Activated CD4-positive, alpha-beta T cell treated with anti-CD3 and anti-CD28 coated beads, Interleukin-2, amount 10 ng/mL, durations not matched to agents 24 days and 14 days (primary cell): ENCODE measurements at regions not wholly inside any gene's neighbourhood (a gene's known extent, or its start where the extent isn't known, plus 50 kb on each side); places are given as distances from the start of the nearest gene placed in this dataset.
A peak's percentile ranks its signal among the peaks of the same experiment; 100 is the strongest.

ENCODE experiments used
- DNase-seq: peaks from one replicate; pipeline ENCODE4 v3.0.0; 2022
- H3K27ac Mint-ChIP-seq: one replicate; pipeline ENCODE4 v1.8.0; 2022; ENCODE audit warnings: mild to moderate bottlenecking, mixed read lengths
- H3K27me3 Mint-ChIP-seq: one replicate; pipeline ENCODE4 v1.8.0; 2022; ENCODE audit warnings: mixed read lengths
- H3K36me3 Mint-ChIP-seq: one replicate; pipeline ENCODE4 v1.8.0; 2022; ENCODE audit warnings: low read depth, mild to moderate bottlenecking, mixed read lengths
- H3K4me1 Mint-ChIP-seq: one replicate; pipeline ENCODE4 v1.8.0; 2021; ENCODE audit warnings: mixed read lengths
- H3K4me3 Mint-ChIP-seq: one replicate; pipeline ENCODE4 v1.8.0; 2022; ENCODE audit warnings: mild to moderate bottlenecking, moderate library complexity, mixed read lengths
- H3K9me3 Mint-ChIP-seq: one replicate; pipeline ENCODE4 v1.8.0; 2021; ENCODE audit warnings: mixed read lengths
- intact Hi-C: fragments of 100-400 bp; cut with micrococcal nuclease; formaldehyde crosslinking; loops from one replicate; pipeline ENCODE4 v1.15.1; 2023

- no peak overlapping the region for H3K4me3 Mint-ChIP-seq
- peaks cover 11% of the 10 kb centered on the region for H3K27me3 Mint-ChIP-seq
- H3K36me3 Mint-ChIP-seq, result no peaks in the 10 kb centered on the region
- no peaks in the 10 kb centered on the region for H3K4me1 Mint-ChIP-seq
- no peak overlapping the region for H3K27ac Mint-ChIP-seq
- intact Hi-C loops, result loop anchor here (2.0 kb wide), 1 partner anchor 593 kb away; no protein-coding TSS in a partner anchor
- H3K9me3 Mint-ChIP-seq, result no peaks in the 10 kb centered on the region
- no peak for DNase-seq
Observed at GRCh38 chr2:160918258-160918657, 242.0 kb upstream of the TANK start.

- Mint-ChIP-seq H3K9me3 (no peaks in the 10 kb centered on the region), H3K27me3 (peaks cover 14% of the 10 kb centered on the region), H3K4me3 (no peak overlapping the region), H3K36me3 (no peaks in the 10 kb centered on the region), H3K27ac (no peak overlapping the region), H3K4me1 (no peaks in the 10 kb centered on the region)
- DNase-seq, result peak; percentile 75
- intact Hi-C loops, result loop anchor here (1.0 to 2.0 kb wide), 2 partner anchors 566 to 594 kb away; no protein-coding TSS in a partner anchor
Observed at GRCh38 chr2:160918906-160919503, 241.2 kb upstream of the TANK start.

GRCh38 chr2:160920061-160920460, 240.2 kb upstream of the TANK start:
- H3K36me3 Mint-ChIP-seq, result no peaks in the 10 kb centered on the region
- no peak for DNase-seq
- no peak overlapping the region for H3K4me3 Mint-ChIP-seq
- intact Hi-C loops, result no loop called here
- no peaks in the 10 kb centered on the region for H3K9me3 Mint-ChIP-seq
- no peaks in the 10 kb centered on the region for H3K4me1 Mint-ChIP-seq
- H3K27me3 Mint-ChIP-seq, result peaks cover 14% of the 10 kb centered on the region
- H3K27ac Mint-ChIP-seq, result no peak overlapping the region

- Mint-ChIP-seq H3K36me3 (no peaks in the 10 kb centered on the region), H3K27ac (no peak overlapping the region), H3K9me3 (no peaks in the 10 kb centered on the region), H3K4me3 (no peak overlapping the region), H3K27me3 (peaks cover 14% of the 10 kb centered on the region), H3K4me1 (no peaks in the 10 kb centered on the region)
- DNase-seq, result no peak
- intact Hi-C loops, result no loop called here
Observed at GRCh38 chr2:160920791-160921303, 239.4 kb upstream of the TANK start.

GRCh38 chr2:160921386-160921964, 238.8 kb upstream of the TANK start:
- Mint-ChIP-seq H3K4me1 (no peaks in the 10 kb centered on the region), H3K27me3 (peaks cover 16% of the 10 kb centered on the region), H3K27ac (no peak overlapping the region), H3K9me3 (no peaks in the 10 kb centered on the region), H3K4me3 (no peak overlapping the region), H3K36me3 (no peaks in the 10 kb centered on the region)
- no peak for DNase-seq
- intact Hi-C loops, result no loop called here

- H3K27me3 Mint-ChIP-seq, result peaks cover 13% of the 10 kb centered on the region
- H3K4me1 Mint-ChIP-seq, result no peaks in the 10 kb centered on the region
- DNase-seq, result no peak
- no peaks in the 10 kb centered on the region for H3K36me3 Mint-ChIP-seq
- H3K4me3 Mint-ChIP-seq, result no peak overlapping the region
- H3K27ac Mint-ChIP-seq, result no peak overlapping the region
- intact Hi-C loops, result no loop called here
- no peaks in the 10 kb centered on the region for H3K9me3 Mint-ChIP-seq
Observed at GRCh38 chr2:160924936-160925353, 235.3 kb upstream of the TANK start.

GRCh38 chr2:160925956-160926355, 234.3 kb upstream of the TANK start:
- Mint-ChIP-seq H3K27ac (no peak overlapping the region), H3K4me3 (no peak overlapping the region), H3K27me3 (peaks cover 13% of the 10 kb centered on the region), H3K4me1 (no peaks in the 10 kb centered on the region), H3K36me3 (no peaks in the 10 kb centered on the region), H3K9me3 (no peaks in the 10 kb centered on the region)
- DNase-seq, result no peak
- intact Hi-C loops, result no loop called here

GRCh38 chr2:160927324-160927723, 232.9 kb upstream of the TANK start:
- no peaks in the 10 kb centered on the region for H3K4me1 Mint-ChIP-seq

GRCh38 chr2:160928854-160929301, 231.3 kb upstream of the TANK start:
- Mint-ChIP-seq H3K4me1 (no peaks in the 10 kb centered on the region), H3K27ac (no peak overlapping the region), H3K4me3 (no peak overlapping the region), H3K27me3 (peaks cover 8% of the 10 kb centered on the region), H3K36me3 (no peaks in the 10 kb centered on the region), H3K9me3 (no peaks in the 10 kb centered on the region)
- no peak for DNase-seq
- intact Hi-C loops, result no loop called here

More at GRCh38 chr2:160927324-160927723, 232.9 kb upstream of the TANK start:
- Mint-ChIP-seq H3K9me3 (no peaks in the 10 kb centered on the region), H3K27ac (no peak overlapping the region), H3K4me3 (no peak overlapping the region), H3K27me3 (peaks cover 13% of the 10 kb centered on the region), H3K36me3 (no peaks in the 10 kb centered on the region)
- intact Hi-C loops, result no loop called here
- DNase-seq, result no peak

GRCh38 chr2:160931531-160931930, 228.7 kb upstream of the TANK start:
- H3K9me3 Mint-ChIP-seq, result no peaks in the 10 kb centered on the region
- peaks cover 6% of the 10 kb centered on the region for H3K27me3 Mint-ChIP-seq
- intact Hi-C loops, result no loop called here
- no peak overlapping the region for H3K4me3 Mint-ChIP-seq
- H3K27ac Mint-ChIP-seq, result no peak overlapping the region
- no peak for DNase-seq
- H3K36me3 Mint-ChIP-seq, result no peaks in the 10 kb centered on the region
- H3K4me1 Mint-ChIP-seq, result no peaks in the 10 kb centered on the region

GRCh38 chr2:160932960-160933359, 227.3 kb upstream of the TANK start:
- Mint-ChIP-seq H3K36me3 (no peaks in the 10 kb centered on the region), H3K27me3 (peaks cover 5% of the 10 kb centered on the region), H3K4me3 (no peak overlapping the region), H3K4me1 (no peaks in the 10 kb centered on the region), H3K9me3 (peaks cover 8% of the 10 kb centered on the region), H3K27ac (no peak overlapping the region)
- intact Hi-C loops, result no loop called here
- DNase-seq, result no peak

GRCh38 chr2:160934263-160934662, 226.0 kb upstream of the TANK start:
- no peak for DNase-seq
- H3K9me3 Mint-ChIP-seq, result peaks cover 9% of the 10 kb centered on the region
- no peak overlapping the region for H3K4me3 Mint-ChIP-seq
- H3K4me1 Mint-ChIP-seq, result no peaks in the 10 kb centered on the region
- peaks cover 3% of the 10 kb centered on the region for H3K27me3 Mint-ChIP-seq
- H3K36me3 Mint-ChIP-seq, result no peaks in the 10 kb centered on the region
- intact Hi-C loops, result no loop called here
- H3K27ac Mint-ChIP-seq, result no peak overlapping the region

- Mint-ChIP-seq H3K27me3 (peaks cover 3% of the 10 kb centered on the region), H3K4me1 (peaks cover 3% of the 10 kb centered on the region), H3K27ac (no peak overlapping the region), H3K36me3 (no peaks in the 10 kb centered on the region), H3K9me3 (peaks cover 9% of the 10 kb centered on the region), H3K4me3 (no peak overlapping the region)
- DNase-seq, result no peak
- intact Hi-C loops, result no loop called here
Observed at GRCh38 chr2:160934991-160935390, 225.2 kb upstream of the TANK start.

GRCh38 chr2:160936044-160936806, 224.0 kb upstream of the TANK start:
- Mint-ChIP-seq H3K36me3 (no peaks in the 10 kb centered on the region), H3K4me1 (peaks cover 12% of the 10 kb centered on the region), H3K27me3 (peaks cover 3% of the 10 kb centered on the region), H3K4me3 (no peak overlapping the region), H3K9me3 (peaks cover 13% of the 10 kb centered on the region), H3K27ac (no peak overlapping the region)
- intact Hi-C loops, result no loop called here
- no peak for DNase-seq
